Brain microvascular endothelial cell (primary cell): ENCODE measurements at regions not wholly inside any gene's neighbourhood (a gene's known extent, or its start where the extent isn't known, plus 50 kb on each side); places are given as distances from the start of the nearest gene placed in this dataset.

ENCODE experiments used
- DNase-seq: peaks from one replicate; pipeline ENCODE4 v3.0.0-alpha.2; 2020
- H3K27ac ChIP-seq: fragments of 250-450 bp; sonication (Bioruptor Pico); 2 replicates; pipeline ENCODE4 v1.5.1; 2020; ENCODE audit warnings: mild to moderate bottlenecking, moderate library complexity
- H3K27me3 ChIP-seq: fragments of 250-450 bp; sonication (Bioruptor Pico); replicated peaks from 2 replicates; pipeline ENCODE4 v1.5.1; 2020; ENCODE audit warnings: mild to moderate bottlenecking
- H3K36me3 ChIP-seq: fragments of 250-450 bp; sonication (Bioruptor Pico); replicated peaks from 2 replicates; pipeline ENCODE4 v1.5.1; 2020; ENCODE audit warnings: mild to moderate bottlenecking
- H3K4me3 ChIP-seq: 2 replicates; pipeline ENCODE4 v1.5.1; 2011; ENCODE audit warnings: low read depth, mild to moderate bottlenecking, control low read depth, low read length, moderate library complexity
- in situ Hi-C: cut with HindIII; loops from 2 replicates; pipeline ENCODE4 v1.10.0; 2017; ENCODE audit warnings: low sequenced_read_pairs, low pct_ligation_motif_present
- TF ChIP-seq, protein P1 (sequence below): IDR thresholded peaks from 2 replicates; pipeline ENCODE4 v1.5.1; 2011; ENCODE audit warnings: low read depth, mild to moderate bottlenecking, moderate library complexity, low read length, control low read depth, inconsistent platforms; ENCODE audit errors: missing control alignments

DNA sequence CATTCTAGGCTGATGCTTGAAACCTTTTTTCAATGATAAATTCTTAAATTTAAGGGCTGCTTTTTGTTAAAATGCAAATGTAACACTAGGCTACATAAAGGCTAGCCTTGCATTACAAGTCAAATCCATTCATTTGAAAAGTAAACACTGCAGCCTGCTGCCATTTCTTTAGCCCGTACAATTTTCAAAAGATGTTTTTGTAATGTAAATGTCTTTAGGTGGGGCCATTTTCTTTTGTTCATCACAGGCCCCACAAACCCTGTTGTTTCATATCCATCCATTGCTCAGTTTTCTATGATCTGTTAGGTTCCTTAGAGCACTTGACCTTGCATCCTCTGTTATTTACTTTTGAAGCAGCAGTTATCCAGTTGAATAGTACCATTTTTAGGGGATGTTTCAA, 296.2 kb upstream of the AMOT start:
- no peaks in the 10 kb centered on the region for H3K27me3 ChIP-seq
- no peak overlapping the region for H3K4me3 ChIP-seq
- H3K27ac ChIP-seq = no peak overlapping the region
- TF ChIP-seq, protein P1, sequence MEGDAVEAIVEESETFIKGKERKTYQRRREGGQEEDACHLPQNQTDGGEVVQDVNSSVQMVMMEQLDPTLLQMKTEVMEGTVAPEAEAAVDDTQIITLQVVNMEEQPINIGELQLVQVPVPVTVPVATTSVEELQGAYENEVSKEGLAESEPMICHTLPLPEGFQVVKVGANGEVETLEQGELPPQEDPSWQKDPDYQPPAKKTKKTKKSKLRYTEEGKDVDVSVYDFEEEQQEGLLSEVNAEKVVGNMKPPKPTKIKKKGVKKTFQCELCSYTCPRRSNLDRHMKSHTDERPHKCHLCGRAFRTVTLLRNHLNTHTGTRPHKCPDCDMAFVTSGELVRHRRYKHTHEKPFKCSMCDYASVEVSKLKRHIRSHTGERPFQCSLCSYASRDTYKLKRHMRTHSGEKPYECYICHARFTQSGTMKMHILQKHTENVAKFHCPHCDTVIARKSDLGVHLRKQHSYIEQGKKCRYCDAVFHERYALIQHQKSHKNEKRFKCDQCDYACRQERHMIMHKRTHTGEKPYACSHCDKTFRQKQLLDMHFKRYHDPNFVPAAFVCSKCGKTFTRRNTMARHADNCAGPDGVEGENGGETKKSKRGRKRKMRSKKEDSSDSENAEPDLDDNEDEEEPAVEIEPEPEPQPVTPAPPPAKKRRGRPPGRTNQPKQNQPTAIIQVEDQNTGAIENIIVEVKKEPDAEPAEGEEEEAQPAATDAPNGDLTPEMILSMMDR = no peak
- no peak for DNase-seq
- in situ Hi-C loops = no loop called here
- no peaks in the 10 kb centered on the region for H3K36me3 ChIP-seq

DNA sequence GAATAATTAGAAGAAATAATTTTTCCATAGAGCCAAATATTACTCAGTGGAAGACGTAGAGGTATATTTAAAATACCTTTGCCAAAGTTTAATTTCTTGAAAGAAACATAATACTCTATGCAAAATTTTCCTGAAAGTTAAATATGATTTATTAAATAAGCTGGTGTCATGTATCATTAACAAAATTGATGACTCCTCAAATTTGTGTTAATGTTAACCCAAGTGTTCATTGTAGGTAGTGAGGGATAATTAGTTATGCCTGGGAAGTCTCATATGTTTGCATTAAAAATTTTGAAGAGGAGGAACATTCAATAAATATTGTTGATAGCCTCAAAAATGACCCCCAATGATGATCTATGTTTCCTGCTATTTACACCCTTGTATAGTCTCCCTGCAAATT, 292.7 kb upstream of the AMOT start:
- no peak overlapping the region for H3K4me3 ChIP-seq
- no peak for DNase-seq
- in situ Hi-C loops = no loop called here
- no peak overlapping the region for H3K27ac ChIP-seq
- TF ChIP-seq, protein P1 = no peak
- H3K36me3 ChIP-seq = no peaks in the 10 kb centered on the region
- no peaks in the 10 kb centered on the region for H3K27me3 ChIP-seq

DNA sequence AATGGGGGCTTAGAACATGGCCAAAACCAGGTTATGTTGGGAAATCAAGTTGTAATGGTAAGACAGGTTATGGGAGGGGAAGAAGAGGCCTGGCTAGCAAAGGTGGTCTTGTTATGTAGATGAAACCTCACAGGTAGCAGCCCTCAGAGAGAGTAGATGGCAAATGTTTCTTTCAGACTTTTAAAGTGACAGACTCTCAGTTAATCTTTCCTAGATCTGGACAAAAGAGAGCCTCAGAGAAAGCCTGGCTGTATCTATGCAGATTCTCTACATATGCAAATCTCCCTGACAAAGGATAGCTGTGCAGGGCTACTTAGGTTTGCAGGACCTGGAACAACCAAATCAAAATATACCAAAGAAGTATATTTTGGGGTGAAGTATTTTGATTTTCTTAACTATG, 284.1 kb upstream of the AMOT start:
- in situ Hi-C loops = no loop called here
- TF ChIP-seq, protein P1 = no peak
- no peak for DNase-seq
- Histone ChIP-seq H3K27me3 (no peaks in the 10 kb centered on the region), H3K4me3 (no peak overlapping the region), H3K27ac (no peak overlapping the region), H3K36me3 (no peaks in the 10 kb centered on the region)

DNA sequence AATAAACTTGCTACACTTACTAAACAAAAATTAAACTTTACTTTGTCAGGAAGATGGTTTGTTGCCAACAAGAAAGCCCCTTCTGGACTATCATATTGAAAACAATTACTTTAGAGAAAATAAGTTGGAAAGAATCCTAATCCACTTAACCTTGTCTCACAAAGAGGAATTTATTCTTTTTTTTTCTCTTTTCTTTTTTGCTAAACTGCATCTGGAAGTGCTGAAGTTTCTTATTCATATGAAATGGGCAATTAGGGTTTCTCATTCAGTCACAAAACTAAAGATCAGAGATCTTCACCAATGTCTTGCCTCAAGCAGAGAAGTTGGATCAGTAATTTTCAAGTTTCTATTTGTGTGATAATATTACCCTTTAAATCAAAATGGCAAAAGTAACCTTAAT, 234.9 kb upstream of the AMOT start:
- no peaks in the 10 kb centered on the region for H3K27me3 ChIP-seq
- no peaks in the 10 kb centered on the region for H3K36me3 ChIP-seq
- in situ Hi-C loops = no loop called here
- no peak overlapping the region for H3K4me3 ChIP-seq
- DNase-seq = no peak
- TF ChIP-seq, protein P1 = no peak
- H3K27ac ChIP-seq = no peak overlapping the region

DNA sequence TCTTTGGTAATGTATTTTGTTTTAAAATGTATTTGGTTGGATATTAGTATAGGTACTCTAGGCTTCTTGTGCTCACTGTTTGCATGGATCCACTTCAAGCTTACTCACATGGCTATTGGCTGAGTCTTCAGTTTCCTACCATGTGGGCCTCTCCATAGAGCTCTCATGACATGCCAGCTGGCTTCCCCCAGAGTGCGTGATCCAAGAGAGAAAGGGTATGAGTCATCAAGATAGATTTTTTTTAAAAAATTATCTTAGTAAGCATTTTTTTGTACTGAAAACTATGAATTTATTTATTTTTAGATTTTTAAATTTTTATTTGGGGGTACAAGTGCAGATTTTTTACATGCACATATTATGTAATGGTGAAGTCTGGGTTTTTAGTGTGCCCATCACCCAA, 219.1 kb upstream of the AMOT start:
- Histone ChIP-seq H3K36me3 (no peaks in the 10 kb centered on the region), H3K27ac (no peak overlapping the region), H3K27me3 (no peaks in the 10 kb centered on the region), H3K4me3 (no peak overlapping the region)
- no peak for DNase-seq
- TF ChIP-seq, protein P1 = no peak
- in situ Hi-C loops = no loop called here

DNA sequence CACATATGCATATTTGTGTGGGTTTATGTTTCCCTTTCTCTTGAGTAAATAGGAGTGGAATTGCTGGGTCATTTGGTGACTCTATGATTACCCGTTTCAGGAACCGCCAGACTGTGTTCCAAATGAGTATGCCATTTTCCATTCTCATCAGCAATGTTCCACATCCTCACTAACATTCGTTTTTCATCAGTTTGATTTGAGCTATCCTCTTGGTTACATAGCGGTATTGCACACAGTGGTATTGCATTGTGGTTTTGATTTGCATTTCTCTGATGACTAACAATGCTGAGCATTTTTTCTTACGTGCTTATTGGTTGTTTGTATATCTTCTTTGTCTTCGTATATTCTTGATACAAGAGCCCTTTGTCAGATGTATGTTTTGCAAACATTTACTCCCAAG, 218.0 kb upstream of the AMOT start:
- DNase-seq = no peak
- no peak overlapping the region for H3K27ac ChIP-seq
- no peak overlapping the region for H3K4me3 ChIP-seq
- no peaks in the 10 kb centered on the region for H3K27me3 ChIP-seq
- in situ Hi-C loops = no loop called here
- H3K36me3 ChIP-seq = no peaks in the 10 kb centered on the region
- TF ChIP-seq, protein P1 = no peak
